ENCODE measurements at regions not wholly inside any gene's neighbourhood (a gene's known extent, or its start where the extent isn't known, plus 50 kb on each side); places are given as distances from the start of the nearest gene placed in this dataset.

GRCh38 chr12:89884952-89885351, 176.3 kb upstream of the ATP2B1 start:
- Histone ChIP-seq H2AFZ (ENCODE audit: low read depth, low read length) (no peak overlapping the region), H4K20me1 (ENCODE audit: insufficient read depth) (no peaks in the 10 kb centered on the region), H3K27ac (ENCODE audit: low read length) (no peak overlapping the region), H3K4me2 (ENCODE audit: low read length) (no peak overlapping the region), H3K27me3 (ENCODE audit: insufficient read depth, low read depth, low read length) (no peaks in the 10 kb centered on the region), H3K9me3 (ENCODE audit: low read length) (no peaks in the 10 kb centered on the region), H3K36me3 (ENCODE audit: insufficient read depth, low read length) (no peaks in the 10 kb centered on the region), H3F3A (ENCODE audit: insufficient read depth, low read length, poor library complexity, severe bottlenecking) (no peaks in the 10 kb centered on the region), H3K79me2 (replicated peaks; ENCODE audit: insufficient read depth, low read length) (no peaks in the 10 kb centered on the region), H3K4me3 (ENCODE audit: low read length) (no peak overlapping the region), H3K9ac (ENCODE audit: low read length) (no peak overlapping the region), H3K9me2 (ENCODE audit: insufficient read depth, low read length) (no peaks in the 10 kb centered on the region)
- no peak for TF ChIP-seq POLR2AphosphoS5 (IDR thresholded peaks at IDR 0.05)
- no peak for TF ChIP-seq REST (IDR thresholded peaks at IDR 0.05; ENCODE audit: borderline replicate concordance)
- no peak for TF ChIP-seq CTCF (IDR thresholded peaks at IDR 0.05; ENCODE audit: poor library complexity, severe bottlenecking)
- no peak for TF ChIP-seq TAF1 (IDR thresholded peaks at IDR 0.05; ENCODE audit: low read depth)
- no peak for TF ChIP-seq EP300 (conservative IDR thresholded peaks at IDR 0.05; ENCODE audit: poor library complexity, severe bottlenecking)
- TF ChIP-seq RAD21 (conservative IDR thresholded peaks at IDR 0.05), result no peak
- no peak for TF ChIP-seq MXI1 (conservative IDR thresholded peaks at IDR 0.05; ENCODE audit: poor library complexity, severe bottlenecking)
- no peak for TF ChIP-seq EZH2 (IDR thresholded peaks at IDR 0.05; ENCODE audit: borderline replicate concordance, insufficient read depth, low read length, poor library complexity, severe bottlenecking)
- no peak for TF ChIP-seq SMC3 (conservative IDR thresholded peaks at IDR 0.05; ENCODE audit: poor library complexity)

- TF ChIP-seq MXI1 (conservative IDR thresholded peaks at IDR 0.05; ENCODE audit: poor library complexity, severe bottlenecking), result no peak
- Histone ChIP-seq H4K20me1 (ENCODE audit: insufficient read depth) (no peaks in the 10 kb centered on the region), H3K79me2 (replicated peaks; ENCODE audit: insufficient read depth, low read length) (no peaks in the 10 kb centered on the region), H3K27me3 (ENCODE audit: insufficient read depth, low read depth, low read length) (no peaks in the 10 kb centered on the region), H2AFZ (ENCODE audit: low read depth, low read length) (no peak overlapping the region), H3K9ac (ENCODE audit: low read length) (no peak overlapping the region), H3K4me2 (ENCODE audit: low read length) (no peak overlapping the region), H3K9me2 (ENCODE audit: insufficient read depth, low read length) (no peaks in the 10 kb centered on the region), H3K36me3 (ENCODE audit: insufficient read depth, low read length) (no peaks in the 10 kb centered on the region), H3K27ac (ENCODE audit: low read length) (no peak overlapping the region), H3K9me3 (ENCODE audit: low read length) (no peaks in the 10 kb centered on the region), H3F3A (ENCODE audit: insufficient read depth, low read length, poor library complexity, severe bottlenecking) (no peaks in the 10 kb centered on the region), H3K4me3 (ENCODE audit: low read length) (no peak overlapping the region)
Observed at GRCh38 chr12:89884416-89884898, 175.8 kb upstream of the ATP2B1 start.

Measured in neural cell (in vitro differentiated cells).